Spleen (tissue), 7 donors: ENCODE measurements at regions not wholly inside any gene's neighbourhood (a gene's known extent, or its start where the extent isn't known, plus 50 kb on each side); places are given as distances from the start of the nearest gene placed in this dataset.

Experiments used
- CTCF ChIP-seq, 11 experiments: fragments of 200-600 bp in 7 of 11; fragments of 450-650 bp in 4 of 11; sonication (generic) in 4 of 11; IDR thresholded peaks in 8 of 11; conservative IDR thresholded peaks in 3 of 11; 1 replicate in 7 of 11; 2 replicates in 4 of 11; pipeline versions ENCODE4 v1.4.0 to v1.8.0; 2016 to 2021; ENCODE audit warnings: antibody characterized with exemption in 11 of 11, inconsistent platforms in 4 of 11, mild to moderate bottlenecking in 1 of 11
- POLR2A ChIP-seq, 3 donors: fragments of 450-650 bp; IDR thresholded peaks; one replicate each; pipeline ENCODE4 v1.5.1; 2017; ENCODE audit warnings: antibody characterized with exemption in 3 of 3, mild to moderate bottlenecking in 1 of 3
- POLR2AphosphoS5 ChIP-seq, 3 donors: sonication (generic); formaldehyde crosslinking; IDR thresholded peaks; one replicate each; pipeline ENCODE4 v1.5.1; 2017; ENCODE audit warnings: antibody characterized with exemption in 3 of 3
- donor health status: DM: no; HTN: no; CAD: no; lungs with moderate emphysema.
- donor health status: DM: no; HTN: no; CAD: no.
- donor health status: DM: no; HTN: no; CAD: no.

- TF ChIP-seq CTCF (IDR thresholded peaks at IDR 0.05 in 8 of 11, conservative IDR thresholded peaks at IDR 0.05 in 3 of 11) (no peak), POLR2AphosphoS5 (IDR thresholded peaks at IDR 0.05) (no peak), POLR2A (IDR thresholded peaks at IDR 0.05) (no peak)
Measured at GRCh38 chr7:119748251-119748860, 524.6 kb upstream of the KCND2 start.
